Caco-2 (cell line): ENCODE measurements at regions not wholly inside any gene's neighbourhood (a gene's known extent, or its start where the extent isn't known, plus 50 kb on each side); places are given as distances from the start of the nearest gene placed in this dataset.

Experiments
- BruUV-seq: library from RNA; stranded (reverse); fragments of 400-500 nt; replicated peaks from 2 replicates; lab custom pipeline; 2021; lab: Mats Ljungman, UMichigan
- CTCF ChIA-PET: fragments of 300-600 bp; sonication (Branson Sonifier 250); formaldehyde crosslinking; loops from one replicate; lab custom pipeline; 2022; ENCODE audit warnings: antibody characterized with exemption; lab: Charles Lee
- POLR2A ChIA-PET: fragments of 300-600 bp; sonication (Branson Sonifier 250); formaldehyde crosslinking; loops from one replicate; lab custom pipeline; 2022; ENCODE audit warnings: antibody characterized with exemption; lab: Charles Lee
- DNase-seq, 2 experiments: peaks; one replicate each; pipeline versions ENCODE4 v3.0.0 to v3.0.0-alpha.2; 2020 to 2022
- H3K27me3 ChIP-seq: replicated peaks from 2 replicates; pipeline ENCODE4 v1.6.0; 2011; ENCODE audit warnings: low read length; ENCODE audit not compliant: control insufficient read depth, insufficient read depth
- H3K36me3 ChIP-seq: 2 replicates; pipeline ENCODE4 v1.5.1; 2011; ENCODE audit warnings: low read length; ENCODE audit not compliant: control insufficient read depth, insufficient read depth
- H3K4me1 ChIP-seq: fragments of 250-450 bp; sonication (Bioruptor Pico); 2 replicates; pipeline ENCODE4 v1.5.1; 2020; ENCODE audit warnings: mild to moderate bottlenecking
- H3K4me3 ChIP-seq: 2 replicates; pipeline ENCODE4 v1.5.1; 2011; ENCODE audit warnings: low read depth, mild to moderate bottlenecking, control low read depth, low read length
- H3K9me3 ChIP-seq: fragments of 250-450 bp; sonication (Bioruptor Pico); 2 replicates; pipeline ENCODE4 v1.5.1; 2020; ENCODE audit warnings: mild to moderate bottlenecking, moderate library complexity
- H3K27ac Mint-ChIP-seq: one replicate; pipeline ENCODE4 v1.8.0; 2022; ENCODE audit warnings: mixed read lengths; ENCODE audit not compliant: unreplicated experiment
- H3K27me3 Mint-ChIP-seq: one replicate; pipeline ENCODE4 v1.8.0; 2022; ENCODE audit warnings: mixed read lengths; ENCODE audit not compliant: insufficient read depth, unreplicated experiment
- H3K36me3 Mint-ChIP-seq: one replicate; pipeline ENCODE4 v1.8.0; 2022; ENCODE audit warnings: mild to moderate bottlenecking, mixed read lengths; ENCODE audit not compliant: insufficient read depth, unreplicated experiment
- H3K4me1 Mint-ChIP-seq: one replicate; pipeline ENCODE4 v1.8.0; 2022; ENCODE audit warnings: low read depth, mixed read lengths; ENCODE audit not compliant: unreplicated experiment
- H3K4me3 Mint-ChIP-seq: one replicate; pipeline ENCODE4 v1.8.0; 2022; ENCODE audit warnings: mild to moderate bottlenecking, moderate library complexity, mixed read lengths; ENCODE audit not compliant: unreplicated experiment
- H3K9me3 Mint-ChIP-seq: one replicate; pipeline ENCODE4 v1.8.0; 2022; ENCODE audit warnings: mixed read lengths; ENCODE audit not compliant: unreplicated experiment
- CTCF ChIP-seq, 2 experiments: fragments of 200-600 bp in 1 of 2; IDR thresholded peaks; 1 replicate in 1 of 2; 2 replicates in 1 of 2; pipeline versions ENCODE4 v1.5.1 to v1.8.0; 2011 to 2022; ENCODE audit warnings: antibody characterized with exemption in 1 of 2, control low read depth in 1 of 2, inconsistent platforms in 1 of 2, low read depth in 1 of 2, low read length in 1 of 2, mild to moderate bottlenecking in 1 of 2, moderate library complexity in 1 of 2; ENCODE audit not compliant: insufficient read depth in 1 of 2, severe bottlenecking in 1 of 2, unreplicated experiment in 1 of 2
- intact Hi-C: fragments of 100-400 bp; cut with micrococcal nuclease; formaldehyde crosslinking; loops from one replicate; pipeline ENCODE4 v1.10.0; 2022; ENCODE audit not compliant: unreplicated experiment

- Histone ChIP-seq H3K4me1 (no peaks in the 10 kb centered on the region), H3K4me3 (no peak overlapping the region), H3K27me3 (no peaks in the 10 kb centered on the region), H3K9me3 (no peaks in the 10 kb centered on the region), H3K36me3 (no peaks in the 10 kb centered on the region)
- Mint-ChIP-seq H3K27me3 (no peaks in the 10 kb centered on the region), H3K36me3 (no peaks in the 10 kb centered on the region), H3K4me3 (no peak overlapping the region), H3K9me3 (peaks cover 10% of the 10 kb centered on the region), H3K4me1 (no peaks in the 10 kb centered on the region), H3K27ac (no peak overlapping the region)
- no TSS peak for BruUV-seq
- CTCF ChIA-PET, result no interaction called here
- TF ChIP-seq CTCF (IDR thresholded peaks at IDR 0.05; ENCODE audit: insufficient read depth in 1 of 2, low read depth in 1 of 2, low read length in 1 of 2, severe bottlenecking in 1 of 2, unreplicated experiment in 1 of 2), result no peak
- POLR2A ChIA-PET, result no interaction called here
- intact Hi-C loops, result no loop called here
- DNase-seq, result no peak
Measured at GRCh38 chr13:83204886-83205285, 677.4 kb downstream of the SLITRK1 start.

- POLR2A ChIA-PET, result no interaction called here
- H3K36me3 Mint-ChIP-seq, result no peaks in the 10 kb centered on the region
Measured at GRCh38 chr13:83201506-83201905, 680.8 kb downstream of the SLITRK1 start.

GRCh38 chr13:83197316-83197715, 685.0 kb downstream of the SLITRK1 start:
- Histone ChIP-seq H3K4me1 (no peaks in the 10 kb centered on the region), H3K36me3 (no peaks in the 10 kb centered on the region), H3K27me3 (no peaks in the 10 kb centered on the region), H3K4me3 (no peak overlapping the region), H3K9me3 (no peaks in the 10 kb centered on the region)
- TF ChIP-seq CTCF (IDR thresholded peaks at IDR 0.05; ENCODE audit: insufficient read depth in 1 of 2, low read depth in 1 of 2, low read length in 1 of 2, severe bottlenecking in 1 of 2, unreplicated experiment in 1 of 2), result no peak
- Mint-ChIP-seq H3K4me3 (no peak overlapping the region), H3K4me1 (no peaks in the 10 kb centered on the region), H3K9me3 (no peaks in the 10 kb centered on the region), H3K27me3 (peaks cover 3% of the 10 kb centered on the region), H3K36me3 (no peaks in the 10 kb centered on the region), H3K27ac (no peak overlapping the region)
- intact Hi-C loops, result no loop called here
- BruUV-seq, result no TSS peak
- DNase-seq, result no peak
- ChIA-PET POLR2A (no interaction called here), CTCF (no interaction called here)

More at GRCh38 chr13:83201506-83201905, 680.8 kb downstream of the SLITRK1 start:
- Mint-ChIP-seq H3K27ac (no peak overlapping the region), H3K27me3 (peaks cover 3% of the 10 kb centered on the region), H3K9me3 (peaks cover 10% of the 10 kb centered on the region), H3K4me1 (no peaks in the 10 kb centered on the region), H3K4me3 (no peak overlapping the region)
- no TSS peak for BruUV-seq
- DNase-seq, result no peak
- Histone ChIP-seq H3K27me3 (no peaks in the 10 kb centered on the region), H3K4me3 (no peak overlapping the region), H3K4me1 (no peaks in the 10 kb centered on the region), H3K9me3 (no peaks in the 10 kb centered on the region), H3K36me3 (no peaks in the 10 kb centered on the region)
- CTCF ChIA-PET, result no interaction called here
- intact Hi-C loops, result no loop called here
- no peak for TF ChIP-seq CTCF (IDR thresholded peaks at IDR 0.05; ENCODE audit: insufficient read depth in 1 of 2, low read depth in 1 of 2, low read length in 1 of 2, severe bottlenecking in 1 of 2, unreplicated experiment in 1 of 2)
